ENCODE measurements at regions not wholly inside any gene's neighbourhood (a gene's known extent, or its start where the extent isn't known, plus 50 kb on each side); places are given as distances from the start of the nearest gene placed in this dataset.

GRCh38 chr5:72651109-72651508, 143.9 kb upstream of the ZNF366 start:
- Histone ChIP-seq H3K27me3 (ENCODE audit: control insufficient read depth, insufficient read depth, low read length) (no peaks in the 10 kb centered on the region), H3K4me3 (ENCODE audit: low read depth, low read length) (no peak overlapping the region), H3K4me1 (ENCODE audit: control insufficient read depth, insufficient read depth, low read length, poor library complexity, severe bottlenecking) (no peaks in the 10 kb centered on the region), H3K36me3 (ENCODE audit: control insufficient read depth, insufficient read depth, low read length) (no peaks in the 10 kb centered on the region), H3K27ac (ENCODE audit: insufficient read depth, low read length, poor library complexity, severe bottlenecking) (no peak overlapping the region), H3K9me3 (ENCODE audit: control insufficient read depth in 2 of 2, low read length in 2 of 2) (no peaks in the 10 kb centered on the region)
- Mint-ChIP-seq H3K4me1 (no peaks in the 10 kb centered on the region), H3K27ac (no peak overlapping the region), H3K27me3 (peaks cover 4% of the 10 kb centered on the region), H3K9me3 (peaks cover 0 to 5% (median 0%) of the 10 kb centered on the region in 7 donors), H3K36me3 (no peaks in the 10 kb centered on the region), H3K4me3 (no peak overlapping the region)
- ATAC-seq (ENCODE audit: low read depth in 2 of 2) = no peak
- no peak for DNase-seq

GRCh38 chr5:72649449-72649848, 142.2 kb upstream of the ZNF366 start:
- H3K27ac Mint-ChIP-seq = peak overlapping the region in 2 of 3 donors; percentile 39 to 40
- H3K9me3 ChIP-seq (ENCODE audit: control insufficient read depth in 2 of 2, low read length in 2 of 2) = no peaks in the 10 kb centered on the region
- H3K4me1 Mint-ChIP-seq = no peaks in the 10 kb centered on the region
- H3K27me3 Mint-ChIP-seq = peaks cover 4% of the 10 kb centered on the region
- H3K27ac ChIP-seq (ENCODE audit: insufficient read depth, low read length, poor library complexity, severe bottlenecking) = no peak overlapping the region
- DNase-seq (no peak), ATAC-seq (ENCODE audit: low read depth in 2 of 2) (no peak)
- no peak overlapping the region for H3K4me3 ChIP-seq (ENCODE audit: low read depth, low read length)
- no peaks in the 10 kb centered on the region for H3K36me3 Mint-ChIP-seq
- no peak overlapping the region for H3K4me3 Mint-ChIP-seq
- no peaks in the 10 kb centered on the region for H3K36me3 ChIP-seq (ENCODE audit: control insufficient read depth, insufficient read depth, low read length)
- no peaks in the 10 kb centered on the region for H3K4me1 ChIP-seq (ENCODE audit: control insufficient read depth, insufficient read depth, low read length, poor library complexity, severe bottlenecking)
- H3K27me3 ChIP-seq (ENCODE audit: control insufficient read depth, insufficient read depth, low read length) = no peaks in the 10 kb centered on the region
- peaks cover 0 to 4% (median 0%) of the 10 kb centered on the region in 7 donors for H3K9me3 Mint-ChIP-seq

DNA sequence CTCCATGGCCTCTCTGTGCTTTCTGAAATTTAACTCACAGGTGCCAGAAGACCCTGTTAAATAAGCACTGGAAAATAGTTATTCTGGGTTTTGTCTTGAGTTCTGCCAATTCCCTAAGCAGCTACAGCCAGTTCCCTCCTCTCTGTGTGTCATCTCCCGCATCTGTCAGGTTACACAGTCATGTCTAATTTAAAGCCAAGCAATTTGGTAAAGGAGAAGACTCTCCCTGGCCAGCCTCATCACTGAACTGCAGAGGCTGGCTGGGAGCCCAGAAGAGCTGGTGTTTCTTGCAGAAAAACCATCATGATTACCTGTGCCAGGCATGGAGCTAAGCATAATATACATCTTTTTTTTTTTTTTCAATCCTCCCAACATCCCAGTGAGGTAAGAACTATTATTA, 141.3 kb upstream of the ZNF366 start:
- H3K27ac ChIP-seq (ENCODE audit: insufficient read depth, low read length, poor library complexity, severe bottlenecking) = no peak overlapping the region
- no peaks in the 10 kb centered on the region for H3K36me3 ChIP-seq (ENCODE audit: control insufficient read depth, insufficient read depth, low read length)
- no peaks in the 10 kb centered on the region for H3K27me3 ChIP-seq (ENCODE audit: control insufficient read depth, insufficient read depth, low read length)
- Mint-ChIP-seq H3K9me3 (peaks cover 0 to 4% (median 0%) of the 10 kb centered on the region in 7 donors), H3K4me3 (no peak overlapping the region), H3K36me3 (no peaks in the 10 kb centered on the region), H3K4me1 (no peaks in the 10 kb centered on the region), H3K27ac (no peak overlapping the region), H3K27me3 (peaks cover 8% of the 10 kb centered on the region)
- no peaks in the 10 kb centered on the region for H3K9me3 ChIP-seq (ENCODE audit: control insufficient read depth in 2 of 2, low read length in 2 of 2)
- ATAC-seq (ENCODE audit: low read depth in 2 of 2) = no peak
- DNase-seq = no peak
- H3K4me3 ChIP-seq (ENCODE audit: low read depth, low read length) = no peak overlapping the region
- no peaks in the 10 kb centered on the region for H3K4me1 ChIP-seq (ENCODE audit: control insufficient read depth, insufficient read depth, low read length, poor library complexity, severe bottlenecking)

DNA sequence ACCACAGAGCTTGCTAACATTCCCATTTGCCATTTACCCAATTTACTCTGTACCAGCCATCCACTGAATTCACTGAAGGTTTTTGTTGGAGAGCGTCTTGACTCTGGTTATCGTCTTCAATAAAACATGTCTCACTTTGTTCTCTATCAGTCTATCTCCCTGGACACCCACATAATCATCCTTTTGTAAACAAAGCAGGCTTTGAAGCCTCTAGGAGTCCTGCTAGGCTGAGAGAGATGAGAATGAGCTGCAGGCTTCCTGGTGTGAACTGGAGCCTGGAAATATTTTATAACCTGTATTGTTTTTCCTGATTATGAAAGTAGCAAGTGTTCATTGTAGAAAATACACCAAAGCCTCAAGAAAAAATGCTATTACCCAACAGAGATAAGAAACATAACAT, 140.6 kb upstream of the ZNF366 start:
- no peaks in the 10 kb centered on the region for H3K36me3 Mint-ChIP-seq
- no peak overlapping the region for H3K4me3 Mint-ChIP-seq
- Histone ChIP-seq H3K27ac (ENCODE audit: insufficient read depth, low read length, poor library complexity, severe bottlenecking) (no peak overlapping the region), H3K4me1 (ENCODE audit: control insufficient read depth, insufficient read depth, low read length, poor library complexity, severe bottlenecking) (no peaks in the 10 kb centered on the region), H3K36me3 (ENCODE audit: control insufficient read depth, insufficient read depth, low read length) (no peaks in the 10 kb centered on the region), H3K27me3 (ENCODE audit: control insufficient read depth, insufficient read depth, low read length) (no peaks in the 10 kb centered on the region), H3K9me3 (ENCODE audit: control insufficient read depth in 2 of 2, low read length in 2 of 2) (no peaks in the 10 kb centered on the region), H3K4me3 (ENCODE audit: low read depth, low read length) (no peak overlapping the region)
- no peaks in the 10 kb centered on the region for H3K4me1 Mint-ChIP-seq
- no peak overlapping the region for H3K27ac Mint-ChIP-seq
- peaks cover 0 to 4% (median 0%) of the 10 kb centered on the region in 7 donors for H3K9me3 Mint-ChIP-seq
- ATAC-seq (ENCODE audit: low read depth in 2 of 2) (no peak), DNase-seq (no peak)
- H3K27me3 Mint-ChIP-seq = peaks cover 8% of the 10 kb centered on the region

GRCh38 chr5:72646246-72646866, 139.1 kb upstream of the ZNF366 start:
- no peaks in the 10 kb centered on the region for H3K4me1 ChIP-seq (ENCODE audit: control insufficient read depth, insufficient read depth, low read length, poor library complexity, severe bottlenecking)
- no peaks in the 10 kb centered on the region for H3K36me3 Mint-ChIP-seq
- H3K4me3 ChIP-seq (ENCODE audit: low read depth, low read length) = no peak overlapping the region
- no peaks in the 10 kb centered on the region for H3K9me3 ChIP-seq (ENCODE audit: control insufficient read depth in 2 of 2, low read length in 2 of 2)
- peaks cover 0 to 1% (median 0%) of the 10 kb centered on the region in 7 donors for H3K9me3 Mint-ChIP-seq
- no peak overlapping the region for H3K27ac ChIP-seq (ENCODE audit: insufficient read depth, low read length, poor library complexity, severe bottlenecking)
- no peak for ATAC-seq (ENCODE audit: low read depth in 2 of 2)
- no peaks in the 10 kb centered on the region for H3K4me1 Mint-ChIP-seq
- H3K4me3 Mint-ChIP-seq = no peak overlapping the region
- H3K27me3 ChIP-seq (ENCODE audit: control insufficient read depth, insufficient read depth, low read length) = no peaks in the 10 kb centered on the region
- no peaks in the 10 kb centered on the region for H3K36me3 ChIP-seq (ENCODE audit: control insufficient read depth, insufficient read depth, low read length)
- no peak for DNase-seq
- H3K27ac Mint-ChIP-seq = no peak overlapping the region
- H3K27me3 Mint-ChIP-seq = peaks cover 15% of the 10 kb centered on the region

- Mint-ChIP-seq H3K4me3 (no peak overlapping the region), H3K9me3 (peaks cover 0 to 1% (median 0%) of the 10 kb centered on the region in 7 donors), H3K4me1 (no peaks in the 10 kb centered on the region), H3K27me3 (peaks cover 15% of the 10 kb centered on the region), H3K27ac (no peak overlapping the region), H3K36me3 (no peaks in the 10 kb centered on the region)
- DNase-seq = no peak
- H3K27ac ChIP-seq (ENCODE audit: insufficient read depth, low read length, poor library complexity, severe bottlenecking) = no peak overlapping the region
- H3K36me3 ChIP-seq (ENCODE audit: control insufficient read depth, insufficient read depth, low read length) = no peaks in the 10 kb centered on the region
- H3K4me3 ChIP-seq (ENCODE audit: low read depth, low read length) = no peak overlapping the region
- no peaks in the 10 kb centered on the region for H3K27me3 ChIP-seq (ENCODE audit: control insufficient read depth, insufficient read depth, low read length)
- ATAC-seq (ENCODE audit: low read depth in 2 of 2) = no peak
- no peaks in the 10 kb centered on the region for H3K9me3 ChIP-seq (ENCODE audit: control insufficient read depth in 2 of 2, low read length in 2 of 2)
- no peaks in the 10 kb centered on the region for H3K4me1 ChIP-seq (ENCODE audit: control insufficient read depth, insufficient read depth, low read length, poor library complexity, severe bottlenecking)
Observed at GRCh38 chr5:72645064-72645846, 138.0 kb upstream of the ZNF366 start.

GRCh38 chr5:72644296-72644695, 137.1 kb upstream of the ZNF366 start:
- no peaks in the 10 kb centered on the region for H3K36me3 ChIP-seq (ENCODE audit: control insufficient read depth, insufficient read depth, low read length)
- Mint-ChIP-seq H3K27ac (no peak overlapping the region), H3K36me3 (no peaks in the 10 kb centered on the region), H3K4me3 (peak overlapping the region in 1 of 4 donors; percentile 63), H3K27me3 (peaks cover 15% of the 10 kb centered on the region), H3K9me3 (peaks cover 0 to 1% (median 0%) of the 10 kb centered on the region in 7 donors), H3K4me1 (no peaks in the 10 kb centered on the region)
- DNase-seq = no peak
- no peak overlapping the region for H3K27ac ChIP-seq (ENCODE audit: insufficient read depth, low read length, poor library complexity, severe bottlenecking)
- no peaks in the 10 kb centered on the region for H3K4me1 ChIP-seq (ENCODE audit: control insufficient read depth, insufficient read depth, low read length, poor library complexity, severe bottlenecking)
- H3K9me3 ChIP-seq (ENCODE audit: control insufficient read depth in 2 of 2, low read length in 2 of 2) = no peaks in the 10 kb centered on the region
- no peak for ATAC-seq (ENCODE audit: low read depth in 2 of 2)
- H3K27me3 ChIP-seq (ENCODE audit: control insufficient read depth, insufficient read depth, low read length) = no peaks in the 10 kb centered on the region
- H3K4me3 ChIP-seq (ENCODE audit: low read depth, low read length) = no peak overlapping the region

GRCh38 chr5:72641164-72641563, 134.0 kb upstream of the ZNF366 start:
- Histone ChIP-seq H3K4me3 (ENCODE audit: low read depth, low read length) (no peak overlapping the region), H3K27me3 (ENCODE audit: control insufficient read depth, insufficient read depth, low read length) (no peaks in the 10 kb centered on the region), H3K4me1 (ENCODE audit: control insufficient read depth, insufficient read depth, low read length, poor library complexity, severe bottlenecking) (no peaks in the 10 kb centered on the region), H3K27ac (ENCODE audit: insufficient read depth, low read length, poor library complexity, severe bottlenecking) (no peak overlapping the region), H3K9me3 (ENCODE audit: control insufficient read depth in 2 of 2, low read length in 2 of 2) (no peaks in the 10 kb centered on the region), H3K36me3 (ENCODE audit: control insufficient read depth, insufficient read depth, low read length) (no peaks in the 10 kb centered on the region)
- ATAC-seq (ENCODE audit: low read depth in 2 of 2) (no peak), DNase-seq (no peak)
- H3K27ac Mint-ChIP-seq = no peak overlapping the region
- H3K9me3 Mint-ChIP-seq = no peaks in the 10 kb centered on the region
- H3K27me3 Mint-ChIP-seq = peaks cover 23% of the 10 kb centered on the region
- H3K4me3 Mint-ChIP-seq = no peak overlapping the region
- H3K36me3 Mint-ChIP-seq = no peaks in the 10 kb centered on the region
- no peaks in the 10 kb centered on the region for H3K4me1 Mint-ChIP-seq
